Esophagus squamous epithelium (tissue), 4 donors: ENCODE measurements at regions not wholly inside any gene's neighbourhood (a gene's known extent, or its start where the extent isn't known, plus 50 kb on each side); places are given as distances from the start of the nearest gene placed in this dataset.

Experiments used
- POLR2A ChIP-seq, 4 donors: fragments of 450-650 bp; IDR thresholded peaks; one replicate each; pipeline ENCODE4 v1.6.1; 2017; ENCODE audit warnings: antibody characterized with exemption in 4 of 4, mild to moderate bottlenecking in 4 of 4, moderate library complexity in 3 of 4
- TF ChIP-seq, protein P1 (sequence below), 6 experiments: fragments of 450-650 bp in 4 of 6; fragments of 200-600 bp in 2 of 6; sonication (generic) in 2 of 6; IDR thresholded peaks; one replicate each; pipeline ENCODE4 v1.5.1; 2016 to 2019; ENCODE audit warnings: antibody characterized with exemption in 6 of 6, mild to moderate bottlenecking in 4 of 6, moderate library complexity in 4 of 6

GRCh38 chr20:56945057-56945456 is 316.0 kb downstream of the TFAP2C start:
- no peak for TF ChIP-seq POLR2A (IDR thresholded peaks at IDR 0.05)
- TF ChIP-seq, protein P1, sequence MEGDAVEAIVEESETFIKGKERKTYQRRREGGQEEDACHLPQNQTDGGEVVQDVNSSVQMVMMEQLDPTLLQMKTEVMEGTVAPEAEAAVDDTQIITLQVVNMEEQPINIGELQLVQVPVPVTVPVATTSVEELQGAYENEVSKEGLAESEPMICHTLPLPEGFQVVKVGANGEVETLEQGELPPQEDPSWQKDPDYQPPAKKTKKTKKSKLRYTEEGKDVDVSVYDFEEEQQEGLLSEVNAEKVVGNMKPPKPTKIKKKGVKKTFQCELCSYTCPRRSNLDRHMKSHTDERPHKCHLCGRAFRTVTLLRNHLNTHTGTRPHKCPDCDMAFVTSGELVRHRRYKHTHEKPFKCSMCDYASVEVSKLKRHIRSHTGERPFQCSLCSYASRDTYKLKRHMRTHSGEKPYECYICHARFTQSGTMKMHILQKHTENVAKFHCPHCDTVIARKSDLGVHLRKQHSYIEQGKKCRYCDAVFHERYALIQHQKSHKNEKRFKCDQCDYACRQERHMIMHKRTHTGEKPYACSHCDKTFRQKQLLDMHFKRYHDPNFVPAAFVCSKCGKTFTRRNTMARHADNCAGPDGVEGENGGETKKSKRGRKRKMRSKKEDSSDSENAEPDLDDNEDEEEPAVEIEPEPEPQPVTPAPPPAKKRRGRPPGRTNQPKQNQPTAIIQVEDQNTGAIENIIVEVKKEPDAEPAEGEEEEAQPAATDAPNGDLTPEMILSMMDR (IDR thresholded peaks at IDR 0.05), result no peak
